Activated T-cell treated with anti-CD3 and anti-CD28 coated beads, Interleukin-2, amount 50 U/mL, for 4 hours (primary cell): ENCODE measurements at regions not wholly inside any gene's neighbourhood (a gene's known extent, or its start where the extent isn't known, plus 50 kb on each side); places are given as distances from the start of the nearest gene placed in this dataset.

ENCODE experiments used
- ATAC-seq, 2 donors: fragments of 200-7000 bp; cut with Tn5 transposase; one replicate each; pipeline ENCODE4 v1.10.0; 2021
- DNase-seq: peaks from one replicate; pipeline ENCODE4 v3.0.0-alpha.2; 2020
- H3K27me3 Mint-ChIP-seq: one replicate; pipeline ENCODE4 v1.8.0; 2021; ENCODE audit warnings: low read depth, mixed read lengths
- H3K36me3 Mint-ChIP-seq: one replicate; pipeline ENCODE4 v1.8.0; 2022; ENCODE audit warnings: mixed read lengths; ENCODE audit not compliant: insufficient read depth
- H3K4me1 Mint-ChIP-seq: one replicate; pipeline ENCODE4 v1.8.0; 2021; ENCODE audit warnings: low read depth, mixed read lengths
- H3K4me3 Mint-ChIP-seq: one replicate; pipeline ENCODE4 v1.8.0; 2021; ENCODE audit warnings: mild to moderate bottlenecking, moderate library complexity, mixed read lengths
- H3K9me3 Mint-ChIP-seq: one replicate; pipeline ENCODE4 v1.8.0; 2021; ENCODE audit warnings: mixed read lengths

- DNase-seq (no peak), ATAC-seq (no peak)
- Mint-ChIP-seq H3K27me3 (peaks cover 7% of the 10 kb centered on the region), H3K9me3 (no peaks in the 10 kb centered on the region), H3K4me3 (no peak overlapping the region), H3K36me3 (no peaks in the 10 kb centered on the region), H3K4me1 (no peaks in the 10 kb centered on the region)
Observed at GRCh38 chr16:79800016-79800608, 199.6 kb upstream of the MAF start.

GRCh38 chr16:79798416-79799053 lies 198.0 kb upstream of the MAF start:
- ATAC-seq, result no peak

GRCh38 chr16:79797486-79797885 lies 196.9 kb upstream of the MAF start:
- no peak overlapping the region for H3K4me3 Mint-ChIP-seq
- DNase-seq (no peak), ATAC-seq (no peak)
- peaks cover 5% of the 10 kb centered on the region for H3K27me3 Mint-ChIP-seq
- H3K9me3 Mint-ChIP-seq, result no peaks in the 10 kb centered on the region
- no peaks in the 10 kb centered on the region for H3K4me1 Mint-ChIP-seq
- no peaks in the 10 kb centered on the region for H3K36me3 Mint-ChIP-seq

More at GRCh38 chr16:79798416-79799053, 198.0 kb upstream of the MAF start:
- H3K9me3 Mint-ChIP-seq, result no peaks in the 10 kb centered on the region
- H3K4me3 Mint-ChIP-seq, result no peak overlapping the region
- DNase-seq, result no peak
- H3K27me3 Mint-ChIP-seq, result peaks cover 5% of the 10 kb centered on the region
- no peaks in the 10 kb centered on the region for H3K36me3 Mint-ChIP-seq
- no peaks in the 10 kb centered on the region for H3K4me1 Mint-ChIP-seq

- no peak overlapping the region for H3K4me3 Mint-ChIP-seq
- no peaks in the 10 kb centered on the region for H3K4me1 Mint-ChIP-seq
- H3K36me3 Mint-ChIP-seq, result no peaks in the 10 kb centered on the region
- peaks cover 5% of the 10 kb centered on the region for H3K27me3 Mint-ChIP-seq
- H3K9me3 Mint-ChIP-seq, result no peaks in the 10 kb centered on the region
- ATAC-seq (no peak), DNase-seq (no peak)
Observed at GRCh38 chr16:79795556-79795955, 195.0 kb upstream of the MAF start.

GRCh38 chr16:79794941-79795340 lies 194.4 kb upstream of the MAF start:
- ATAC-seq (no peak), DNase-seq (no peak)
- H3K9me3 Mint-ChIP-seq, result no peaks in the 10 kb centered on the region
- H3K27me3 Mint-ChIP-seq, result peaks cover 5% of the 10 kb centered on the region
- no peaks in the 10 kb centered on the region for H3K36me3 Mint-ChIP-seq
- no peaks in the 10 kb centered on the region for H3K4me1 Mint-ChIP-seq
- H3K4me3 Mint-ChIP-seq, result no peak overlapping the region

GRCh38 chr16:79792664-79793351 lies 192.3 kb upstream of the MAF start:
- ATAC-seq (no peak), DNase-seq (no peak)
- H3K4me1 Mint-ChIP-seq, result no peaks in the 10 kb centered on the region
- no peaks in the 10 kb centered on the region for H3K36me3 Mint-ChIP-seq
- no peaks in the 10 kb centered on the region for H3K9me3 Mint-ChIP-seq
- H3K27me3 Mint-ChIP-seq, result peaks cover 2% of the 10 kb centered on the region
- no peak overlapping the region for H3K4me3 Mint-ChIP-seq

DNA sequence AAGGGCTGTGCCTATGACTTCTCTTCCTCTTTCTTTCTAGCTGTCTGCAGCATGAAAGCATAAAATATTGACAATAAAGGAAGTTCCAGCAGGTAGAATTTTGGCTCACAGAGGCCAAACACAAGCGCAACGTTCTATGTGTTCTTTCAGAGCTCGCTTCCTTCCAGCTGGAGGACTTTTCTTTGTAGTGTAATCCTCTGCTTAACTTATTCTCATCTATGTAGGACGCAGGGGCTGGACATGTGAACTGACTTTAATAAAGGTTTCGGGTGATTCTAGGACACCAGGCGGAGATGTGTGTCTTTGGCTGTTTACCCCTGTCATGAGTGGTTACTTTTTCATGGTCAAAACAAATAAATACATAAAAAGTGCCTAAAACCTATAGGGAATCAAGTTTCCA lies 191.5 kb upstream of the MAF start:
- Mint-ChIP-seq H3K27me3 (peaks cover 2% of the 10 kb centered on the region), H3K36me3 (no peaks in the 10 kb centered on the region), H3K9me3 (no peaks in the 10 kb centered on the region), H3K4me1 (no peaks in the 10 kb centered on the region), H3K4me3 (no peak overlapping the region)
- ATAC-seq, result no peak
- no peak for DNase-seq

- H3K4me1 Mint-ChIP-seq, result no peaks in the 10 kb centered on the region
- H3K36me3 Mint-ChIP-seq, result no peaks in the 10 kb centered on the region
- ATAC-seq, result no peak
Observed at GRCh38 chr16:79790854-79791253, 190.3 kb upstream of the MAF start.

DNA sequence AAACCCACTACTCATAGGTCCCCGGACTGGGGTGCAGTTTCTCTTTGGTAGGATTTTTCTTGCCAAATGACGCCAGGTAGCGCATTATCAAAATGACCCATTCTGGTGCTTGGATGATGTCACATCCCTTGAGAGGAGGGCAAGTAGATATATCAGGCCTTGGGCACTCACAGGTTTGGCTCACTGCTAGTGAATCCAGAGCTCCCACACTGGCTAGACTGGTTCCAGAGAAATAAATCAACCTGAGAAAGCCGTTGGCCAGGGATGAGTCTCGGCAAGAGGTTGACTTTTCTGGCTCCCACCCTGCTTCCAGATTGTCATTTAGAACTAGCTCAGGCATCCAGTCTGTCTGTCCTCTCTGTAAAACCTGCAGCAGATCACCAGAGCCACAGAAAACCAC lies 188.4 kb upstream of the MAF start:
- Mint-ChIP-seq H3K36me3 (no peaks in the 10 kb centered on the region), H3K4me3 (no peak overlapping the region), H3K27me3 (no peaks in the 10 kb centered on the region), H3K4me1 (no peaks in the 10 kb centered on the region), H3K9me3 (no peaks in the 10 kb centered on the region)
- DNase-seq, result no peak
- ATAC-seq, result no peak

More at GRCh38 chr16:79790854-79791253, 190.3 kb upstream of the MAF start:
- no peak for DNase-seq
- Mint-ChIP-seq H3K27me3 (peaks cover 2% of the 10 kb centered on the region), H3K9me3 (no peaks in the 10 kb centered on the region), H3K4me3 (no peak overlapping the region)

- no peak overlapping the region for H3K4me3 Mint-ChIP-seq
- no peak for DNase-seq
Observed at GRCh38 chr16:79786389-79786788, 185.9 kb upstream of the MAF start.

DNA sequence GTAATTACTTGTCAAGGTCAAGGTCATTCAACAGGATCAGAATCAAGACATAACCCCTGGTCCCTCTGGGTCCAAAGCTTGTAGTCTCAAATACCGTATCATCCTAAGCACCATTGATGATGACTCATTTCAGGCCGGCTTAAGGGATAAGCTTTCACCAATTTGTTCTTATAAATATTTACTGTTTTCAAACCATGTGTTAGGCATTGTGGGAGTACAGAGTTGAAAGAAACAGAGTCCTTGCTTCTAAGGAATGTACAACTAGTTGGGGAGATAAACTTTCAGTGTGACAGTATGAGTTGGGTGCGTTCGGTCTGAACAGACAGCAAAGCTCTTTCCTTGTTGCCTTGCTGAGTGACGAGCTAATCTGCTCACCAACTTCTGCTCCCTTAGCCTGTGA lies 183.5 kb upstream of the MAF start:
- no peak for ATAC-seq
- Mint-ChIP-seq H3K4me3 (no peak overlapping the region), H3K9me3 (no peaks in the 10 kb centered on the region), H3K27me3 (peaks cover 6% of the 10 kb centered on the region), H3K4me1 (no peaks in the 10 kb centered on the region), H3K36me3 (no peaks in the 10 kb centered on the region)
- DNase-seq, result no peak

More at GRCh38 chr16:79786389-79786788, 185.9 kb upstream of the MAF start:
- Mint-ChIP-seq H3K9me3 (no peaks in the 10 kb centered on the region), H3K36me3 (no peaks in the 10 kb centered on the region), H3K4me1 (no peaks in the 10 kb centered on the region), H3K27me3 (peaks cover 2% of the 10 kb centered on the region)
- no peak for ATAC-seq

DNA sequence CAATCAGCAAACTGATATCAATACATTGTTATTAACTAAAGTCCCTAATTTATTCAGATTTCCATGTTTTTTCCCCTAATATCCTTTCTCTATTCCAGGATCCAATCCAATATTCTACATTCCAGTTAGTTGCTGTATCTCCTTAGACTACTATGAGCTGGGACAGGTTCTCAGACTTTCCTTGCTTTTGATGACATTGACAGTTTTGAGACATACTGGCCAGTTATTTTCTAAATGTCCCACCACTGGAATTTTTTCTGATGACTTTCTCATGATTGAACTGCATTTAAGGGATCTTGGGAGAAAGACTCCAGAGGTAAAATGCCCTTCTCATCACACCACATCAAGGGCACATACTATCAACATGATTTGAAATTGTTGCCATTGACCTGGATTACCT lies 177.1 kb upstream of the MAF start:
- Mint-ChIP-seq H3K4me3 (no peak overlapping the region), H3K4me1 (no peaks in the 10 kb centered on the region), H3K9me3 (no peaks in the 10 kb centered on the region)

GRCh38 chr16:79776243-79776847 lies 175.8 kb upstream of the MAF start:
- H3K9me3 Mint-ChIP-seq, result no peaks in the 10 kb centered on the region
- H3K4me1 Mint-ChIP-seq, result no peaks in the 10 kb centered on the region
- ATAC-seq, result no peak
- H3K4me3 Mint-ChIP-seq, result no peak overlapping the region
- no peak for DNase-seq
- peaks cover 27% of the 10 kb centered on the region for H3K27me3 Mint-ChIP-seq
- no peaks in the 10 kb centered on the region for H3K36me3 Mint-ChIP-seq

More for the DNA sequence above, 177.1 kb upstream of the MAF start:
- ATAC-seq (no peak), DNase-seq (no peak)
- Mint-ChIP-seq H3K27me3 (peaks cover 22% of the 10 kb centered on the region), H3K36me3 (no peaks in the 10 kb centered on the region)

DNA sequence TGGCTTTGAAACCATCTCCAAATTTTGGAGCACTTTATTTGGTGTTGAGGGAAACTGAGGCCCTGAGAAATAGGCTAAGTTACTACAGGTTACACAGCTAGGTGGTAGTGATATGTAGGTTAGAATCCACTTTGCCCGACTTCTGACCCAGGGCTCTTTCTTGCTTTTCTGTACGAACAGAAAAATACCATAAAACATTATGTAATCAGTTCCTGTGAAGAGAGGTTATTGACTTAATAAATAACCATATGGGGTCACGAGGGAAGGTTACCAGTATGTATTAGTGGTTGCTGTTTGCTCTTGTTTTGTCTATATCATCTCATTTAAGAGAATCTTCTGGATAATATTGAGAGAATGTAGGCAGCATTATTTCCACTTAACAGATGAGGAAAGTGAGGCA lies 172.2 kb upstream of the MAF start:
- Mint-ChIP-seq H3K27me3 (peaks cover 26% of the 10 kb centered on the region), H3K4me3 (no peak overlapping the region), H3K4me1 (peaks cover 13% of the 10 kb centered on the region), H3K36me3 (no peaks in the 10 kb centered on the region), H3K9me3 (no peaks in the 10 kb centered on the region)
- ATAC-seq, result no peak
- no peak for DNase-seq

DNA sequence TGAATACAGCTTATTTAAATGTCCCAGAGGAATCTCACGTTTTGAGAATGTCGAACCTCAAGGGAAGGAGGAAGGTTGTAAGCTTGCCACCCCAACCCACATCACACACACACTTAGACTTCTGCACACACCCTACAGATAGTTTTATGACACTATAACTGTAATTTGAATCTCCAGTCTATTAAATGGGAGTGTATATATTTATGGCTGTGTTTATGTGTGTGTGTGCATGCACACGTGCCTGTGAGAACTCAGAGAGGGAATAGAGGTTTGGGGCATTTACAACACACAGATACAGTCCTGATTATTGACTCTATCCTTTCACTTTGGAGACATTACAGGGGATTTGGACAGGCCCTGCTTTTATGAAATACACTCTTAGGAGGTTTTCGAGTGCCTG lies 171.5 kb upstream of the MAF start:
- Mint-ChIP-seq H3K4me1 (peaks cover 13% of the 10 kb centered on the region), H3K4me3 (no peak overlapping the region), H3K9me3 (no peaks in the 10 kb centered on the region), H3K36me3 (no peaks in the 10 kb centered on the region), H3K27me3 (peaks cover 26% of the 10 kb centered on the region)
- no peak for DNase-seq
- ATAC-seq, result no peak
